GM12878 (cell line): ENCODE measurements at regions not wholly inside any gene's neighbourhood (a gene's known extent, or its start where the extent isn't known, plus 50 kb on each side); places are given as distances from the start of the nearest gene placed in this dataset.

Experiments
- ATAC-seq: fragments of 200-7000 bp; cut with Tn5 transposase; 3 replicates; pipeline ENCODE4 v1.9.1; 2020; ENCODE audit warnings: mild to moderate bottlenecking, moderate library complexity
- BruUV-seq: library from RNA; stranded (reverse); fragments of 400-500 nt; replicated peaks from 2 replicates; lab custom pipeline; 2021; lab: Mats Ljungman, UMichigan
- CTCF ChIA-PET: fragments of 300-600 bp; sonication (Branson Sonifier 250); formaldehyde crosslinking; extraction: SDS; loops from one replicate; lab custom pipeline; 2021; ENCODE audit warnings: inconsistent platforms; lab: Yijun Ruan, JAX
- POLR2A ChIA-PET: fragments of 350-600 bp; formaldehyde crosslinking; extraction: SDS; loops from one replicate; lab custom pipeline; 2021; ENCODE audit warnings: inconsistent platforms; lab: Charles Lee
- RAD21 ChIA-PET: fragments of 300-600 bp; sonication (Branson Sonifier 250); formaldehyde crosslinking; loops from one replicate; lab custom pipeline; 2023; ENCODE audit warnings: antibody characterized with exemption; ENCODE audit not compliant: unreplicated experiment; lab: Charles Lee
- SMC1A ChIA-PET: fragments of 300-600 bp; sonication (Branson Sonifier 250); formaldehyde crosslinking; loops from one replicate; lab custom pipeline; 2023; ENCODE audit not compliant: unreplicated experiment, uncharacterized antibody; lab: Charles Lee
- DNase-seq: peaks from one replicate; pipeline ENCODE4 v3.0.0-alpha.2; 2011; ENCODE audit warnings: low read depth, low spot score
- FAIRE-seq: peaks from 3 replicates; lab custom pipeline; 2011; peaks lifted over from hg19 to GRCh38; lab: Jason Lieb, UNC
- H2AFZ ChIP-seq: 2 replicates; pipeline ENCODE4 v1.6.0; 2011; ENCODE audit warnings: low read depth, low read length, control low read depth; ENCODE audit not compliant: control insufficient read depth
- H3K27ac ChIP-seq: 2 replicates; pipeline ENCODE4 v1.5.1; 2011; ENCODE audit warnings: control low read depth; ENCODE audit not compliant: control insufficient read depth, insufficient read depth
- H3K27me3 ChIP-seq, 2 experiments: replicated peaks in 1 of 2; 2 replicates each; pipeline versions ENCODE4 v1.6.0 to v1.6.1; 2011; ENCODE audit warnings: low read length in 1 of 2; ENCODE audit not compliant: control insufficient read depth in 2 of 2, insufficient read depth in 2 of 2
- H3K36me3 ChIP-seq, 2 experiments: 2 replicates each; pipeline ENCODE4 v1.5.1; 2011; ENCODE audit warnings: low read length in 1 of 2; ENCODE audit not compliant: control insufficient read depth in 2 of 2, insufficient read depth in 2 of 2
- H3K4me1 ChIP-seq: 2 replicates; pipeline ENCODE4 v1.6.1; 2011; ENCODE audit warnings: mild to moderate bottlenecking, low read length, moderate library complexity, mixed read lengths; ENCODE audit not compliant: control insufficient read depth, insufficient read depth
- H3K4me2 ChIP-seq: 2 replicates; pipeline ENCODE4 v1.6.0; 2011; ENCODE audit warnings: control low read depth; ENCODE audit not compliant: control insufficient read depth, insufficient read depth
- H3K4me3 ChIP-seq: fragments of 200-600 bp; sonication (generic); 2 replicates; pipeline ENCODE4 v1.5.1; 2016
- H3K79me2 ChIP-seq: 2 replicates; pipeline ENCODE4 v1.6.0; 2011; ENCODE audit warnings: low read length; ENCODE audit not compliant: control insufficient read depth, insufficient read depth
- H3K9ac ChIP-seq: 2 replicates; pipeline ENCODE4 v1.8.0; 2011; ENCODE audit warnings: low read length, control low read depth, mixed read lengths; ENCODE audit not compliant: control insufficient read depth, insufficient read depth
- H3K9me3 ChIP-seq: replicated peaks from 3 replicates; pipeline ENCODE4 v1.5.1; 2011; ENCODE audit warnings: mild to moderate bottlenecking, low read length; ENCODE audit not compliant: control insufficient read depth, insufficient read depth
- H4K20me1 ChIP-seq: 2 replicates; pipeline ENCODE4 v1.6.0; 2011; ENCODE audit not compliant: control insufficient read depth, insufficient read depth
- ATF2 ChIP-seq: IDR thresholded peaks from 2 replicates; pipeline ENCODE4 v1.6.1; 2012; ENCODE audit warnings: low read length, inconsistent platforms
- BRCA1 ChIP-seq: IDR thresholded peaks from 2 replicates; pipeline ENCODE4 v1.6.1; 2011; ENCODE audit warnings: low read depth, low read length, improper control_type of control experiment
- CBFB ChIP-seq: IDR thresholded peaks from 2 replicates; pipeline ENCODE4 v1.6.1; 2016; ENCODE audit warnings: antibody characterized with exemption, low read depth
- GATAD2B ChIP-seq: fragments of 450-650 bp; conservative IDR thresholded peaks from 2 replicates; pipeline ENCODE4 v1.6.1; 2017; ENCODE audit warnings: low read depth, mild to moderate bottlenecking, moderate library complexity
- HDGF ChIP-seq: fragments of 450-650 bp; IDR thresholded peaks from 2 replicates; pipeline ENCODE4 v1.6.1; 2016; ENCODE audit warnings: antibody characterized with exemption
- IRF3 ChIP-seq: fragments of 450-650 bp; IDR thresholded peaks from 2 replicates; pipeline ENCODE4 v1.6.1; 2014; ENCODE audit warnings: mild to moderate bottlenecking
- LARP7 ChIP-seq: fragments of 450-650 bp; IDR thresholded peaks from 2 replicates; pipeline ENCODE4 v1.6.1; 2017; ENCODE audit warnings: mild to moderate bottlenecking
- MAX ChIP-seq: IDR thresholded peaks from 2 replicates; pipeline ENCODE4 v1.6.1; 2012; ENCODE audit warnings: low read depth, low read length, improper control_type of control experiment
- MTA3 ChIP-seq: IDR thresholded peaks from 2 replicates; pipeline ENCODE4 v1.6.1; 2012; ENCODE audit warnings: low read length, inconsistent platforms, borderline replicate concordance
- MXI1 ChIP-seq: fragments of 150-350 bp; IDR thresholded peaks from 2 replicates; pipeline ENCODE4 v1.6.1; 2011; ENCODE audit warnings: low read depth, mild to moderate bottlenecking, inconsistent platforms, low read length, improper control_type of control experiment
- NBN ChIP-seq: fragments of 450-650 bp; IDR thresholded peaks from 2 replicates; pipeline ENCODE4 v1.6.1; 2016
- NR2C1 ChIP-seq: fragments of 450-650 bp; IDR thresholded peaks from 2 replicates; pipeline ENCODE4 v1.6.1; 2017; ENCODE audit warnings: antibody characterized with exemption, mild to moderate bottlenecking, moderate library complexity
- POLR2A ChIP-seq: IDR thresholded peaks from 2 replicates; pipeline ENCODE4 v1.6.1; 2011; ENCODE audit warnings: low read depth, mild to moderate bottlenecking, low read length
- RB1 ChIP-seq: fragments of 450-650 bp; formaldehyde crosslinking; IDR thresholded peaks from 2 replicates; pipeline ENCODE4 v1.6.1; 2017; ENCODE audit warnings: mild to moderate bottlenecking, borderline replicate concordance
- RELB ChIP-seq: fragments of 450-650 bp; IDR thresholded peaks from 2 replicates; pipeline ENCODE4 v1.6.1; 2017; ENCODE audit warnings: low read depth, mild to moderate bottlenecking, moderate library complexity
- ZBED1 ChIP-seq: IDR thresholded peaks from 2 replicates; pipeline ENCODE4 v1.6.1; 2016; ENCODE audit warnings: borderline replicate concordance
- WGBS: methylation state at CpG from one replicate; pipeline ENCODE4 v1.1.6; 2016; ENCODE audit warnings: low lambda C conversion rate; ENCODE audit not compliant: insufficient replicate concordance, insufficient coverage; ENCODE audit errors: missing lambda C conversion rate; 5-methylcytosine and 5-hydroxymethylcytosine counted together
- in situ Hi-C: fragments of 300-500 bp; cut with MboI; formaldehyde crosslinking; loops from 9 replicates; pipeline ENCODE4 v1.14.3; 2018; ENCODE audit warnings: mixed read lengths
- intact Hi-C: fragments of 100-400 bp; cut with micrococcal nuclease; formaldehyde crosslinking; loops from one replicate; pipeline ENCODE4 v1.14.2; 2022; ENCODE audit not compliant: unreplicated experiment
- TF ChIP-seq, protein P1 (sequence below): fragments of 450-650 bp; IDR thresholded peaks from 2 replicates; pipeline ENCODE4 v1.6.1; 2017; ENCODE audit warnings: borderline replicate concordance
- TF ChIP-seq, protein P2 (sequence below), 3 experiments: IDR thresholded peaks in 2 of 3; conservative IDR thresholded peaks in 1 of 3; 2 replicates each; pipeline ENCODE4 v1.5.1; 2011; ENCODE audit warnings: low read depth in 3 of 3, low read length in 3 of 3, mild to moderate bottlenecking in 3 of 3, control low read depth in 2 of 3, moderate library complexity in 2 of 3, inconsistent platforms in 1 of 3, mixed read lengths in 1 of 3; ENCODE audit not compliant: control insufficient read depth in 2 of 3, insufficient read depth in 1 of 3; ENCODE audit errors: extremely low read depth in 1 of 3

GRCh38 chrX:13940671-13941070 lies 89.0 kb downstream of the GEMIN8 start:
- CTCF ChIA-PET: no interaction called here
- RAD21 ChIA-PET: no interaction called here
- TF ChIP-seq LARP7 (no peak), ZBED1 (no peak), HDGF (no peak), MXI1 (no peak), RB1 (no peak), ATF2 (no peak), MTA3 (no peak), IRF3 (no peak), NBN (no peak), RELB (no peak), BRCA1 (no peak), NR2C1 (no peak), MAX (no peak), GATAD2B (no peak), POLR2A (no peak), CBFB (no peak)
- TF ChIP-seq, protein P1, sequence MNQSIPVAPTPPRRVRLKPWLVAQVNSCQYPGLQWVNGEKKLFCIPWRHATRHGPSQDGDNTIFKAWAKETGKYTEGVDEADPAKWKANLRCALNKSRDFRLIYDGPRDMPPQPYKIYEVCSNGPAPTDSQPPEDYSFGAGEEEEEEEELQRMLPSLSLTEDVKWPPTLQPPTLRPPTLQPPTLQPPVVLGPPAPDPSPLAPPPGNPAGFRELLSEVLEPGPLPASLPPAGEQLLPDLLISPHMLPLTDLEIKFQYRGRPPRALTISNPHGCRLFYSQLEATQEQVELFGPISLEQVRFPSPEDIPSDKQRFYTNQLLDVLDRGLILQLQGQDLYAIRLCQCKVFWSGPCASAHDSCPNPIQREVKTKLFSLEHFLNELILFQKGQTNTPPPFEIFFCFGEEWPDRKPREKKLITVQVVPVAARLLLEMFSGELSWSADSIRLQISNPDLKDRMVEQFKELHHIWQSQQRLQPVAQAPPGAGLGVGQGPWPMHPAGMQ: no peak
- TF ChIP-seq, protein P2, sequence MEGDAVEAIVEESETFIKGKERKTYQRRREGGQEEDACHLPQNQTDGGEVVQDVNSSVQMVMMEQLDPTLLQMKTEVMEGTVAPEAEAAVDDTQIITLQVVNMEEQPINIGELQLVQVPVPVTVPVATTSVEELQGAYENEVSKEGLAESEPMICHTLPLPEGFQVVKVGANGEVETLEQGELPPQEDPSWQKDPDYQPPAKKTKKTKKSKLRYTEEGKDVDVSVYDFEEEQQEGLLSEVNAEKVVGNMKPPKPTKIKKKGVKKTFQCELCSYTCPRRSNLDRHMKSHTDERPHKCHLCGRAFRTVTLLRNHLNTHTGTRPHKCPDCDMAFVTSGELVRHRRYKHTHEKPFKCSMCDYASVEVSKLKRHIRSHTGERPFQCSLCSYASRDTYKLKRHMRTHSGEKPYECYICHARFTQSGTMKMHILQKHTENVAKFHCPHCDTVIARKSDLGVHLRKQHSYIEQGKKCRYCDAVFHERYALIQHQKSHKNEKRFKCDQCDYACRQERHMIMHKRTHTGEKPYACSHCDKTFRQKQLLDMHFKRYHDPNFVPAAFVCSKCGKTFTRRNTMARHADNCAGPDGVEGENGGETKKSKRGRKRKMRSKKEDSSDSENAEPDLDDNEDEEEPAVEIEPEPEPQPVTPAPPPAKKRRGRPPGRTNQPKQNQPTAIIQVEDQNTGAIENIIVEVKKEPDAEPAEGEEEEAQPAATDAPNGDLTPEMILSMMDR (IDR thresholded peaks at IDR 0.05 in 2 of 3, conservative IDR thresholded peaks at IDR 0.05 in 1 of 3; ENCODE audit: control insufficient read depth in 2 of 3, extremely low read depth in 1 of 3, insufficient read depth in 1 of 3, low read depth in 3 of 3, low read length in 3 of 3): no peak

More at GRCh38 chrX:13940671-13941070, 89.0 kb downstream of the GEMIN8 start:
- no TSS peak for BruUV-seq
- 27% methylated on average over 2 of the region's 2 CpGs for WGBS
- ATAC-seq: no peak
- ChIA-PET SMC1A (interaction anchor here (0.6 kb wide), 1 partner anchor 409 kb away, joined by 3 read pairs; no protein-coding TSS in a partner anchor), POLR2A (interaction anchor here (0.6 kb wide), 1 partner anchor 107 kb away, joined by 4 read pairs; no protein-coding TSS in a partner anchor)
- Histone ChIP-seq H3K4me1 (no peaks in the 10 kb centered on the region), H2AFZ (no peak overlapping the region), H4K20me1 (no peaks in the 10 kb centered on the region), H3K9ac (no peak overlapping the region), H3K79me2 (no peaks in the 10 kb centered on the region), H3K27ac (no peak overlapping the region), H3K4me3 (no peak overlapping the region), H3K9me3 (no peaks in the 10 kb centered on the region; the same call in 2 of the 3 replicates), H3K27me3 (peaks cover 7 to 15% of the 10 kb centered on the region in 2 experiments), H3K36me3 (no peaks in the 10 kb centered on the region), H3K4me2 (no peak overlapping the region)
- intact Hi-C loops: no loop called here
- DNase-seq: no peak
- FAIRE-seq: no peak
- in situ Hi-C loops: no loop called here
